ENCODE measurements at regions not wholly inside any gene's neighbourhood (a gene's known extent, or its start where the extent isn't known, plus 50 kb on each side); places are given as distances from the start of the nearest gene placed in this dataset.

- in situ Hi-C loops (cut with HindIII; ENCODE audit: low pct_unique_long_range_greater_than_20kb, low sequenced_read_pairs) = no loop called here
- no TSS peak for BruUV-seq (replicated peaks)
- H3K4me3 ChIP-seq (ENCODE audit: low read depth in 2 of 2, low read length in 2 of 2) = no peak overlapping the region
- TF ChIP-seq CTCF (IDR thresholded peaks at IDR 0.05) = no peak
- no peak for TF ChIP-seq SIN3A (IDR thresholded peaks at IDR 0.05; ENCODE audit: borderline replicate concordance, insufficient read depth, low read depth, low read length)
- TF ChIP-seq POLR2AphosphoS5 (IDR thresholded peaks at IDR 0.05; ENCODE audit: low read depth, low read length) = no peak
- no peak for TF ChIP-seq REST (IDR thresholded peaks at IDR 0.05; ENCODE audit: insufficient read depth in 1 of 2, low read depth in 2 of 2, low read length in 1 of 2)
- no peak for TF ChIP-seq TCF7L2 (IDR thresholded peaks at IDR 0.05; ENCODE audit: low read depth, low read length)
- no peaks in the 10 kb centered on the region for H3K36me3 ChIP-seq (ENCODE audit: control insufficient read depth, insufficient read depth, low read length)
- H3K27me3 ChIP-seq (ENCODE audit: control insufficient read depth, insufficient read depth, low read length) = no peaks in the 10 kb centered on the region
- ATAC-seq = no peak
- CTCF ChIA-PET = no interaction called here
- DNase-seq (ENCODE audit: low read depth, low spot score) = no peak
- no peaks in the 10 kb centered on the region for H3K9me3 ChIP-seq (ENCODE audit: control insufficient read depth, insufficient read depth, low read depth, low read length)
- H3K4me1 ChIP-seq (ENCODE audit: control insufficient read depth, insufficient read depth, low read length) = no peaks in the 10 kb centered on the region
- intact Hi-C loops (cut with micrococcal nuclease; ENCODE audit: unreplicated experiment) = no loop called here
- POLR2A ChIA-PET = interaction anchor here (0.6 kb wide), 1 partner anchor 188 kb away, joined by 3 read pairs; no protein-coding TSS in a partner anchor
- H3K27ac ChIP-seq (ENCODE audit: low read length) = no peak overlapping the region
These were observed 705.5 kb upstream of the PCDH9 start for GRCh38 chr13:67935626-67936025.

- in situ Hi-C loops (cut with HindIII; ENCODE audit: low pct_unique_long_range_greater_than_20kb, low sequenced_read_pairs) = no loop called here
These were observed 704.6 kb upstream of the PCDH9 start for GRCh38 chr13:67934617-67935330.

More at GRCh38 chr13:67934617-67935330, 704.6 kb upstream of the PCDH9 start:
- Histone ChIP-seq H3K4me1 (ENCODE audit: control insufficient read depth, insufficient read depth, low read length) (no peaks in the 10 kb centered on the region), H3K27me3 (ENCODE audit: control insufficient read depth, insufficient read depth, low read length) (no peaks in the 10 kb centered on the region), H3K27ac (ENCODE audit: low read length) (no peak overlapping the region), H3K4me3 (ENCODE audit: low read depth in 2 of 2, low read length in 2 of 2) (no peak overlapping the region), H3K36me3 (ENCODE audit: control insufficient read depth, insufficient read depth, low read length) (no peaks in the 10 kb centered on the region), H3K9me3 (ENCODE audit: control insufficient read depth, insufficient read depth, low read depth, low read length) (no peaks in the 10 kb centered on the region)
- no peak for DNase-seq (ENCODE audit: low read depth, low spot score)
- ChIA-PET POLR2A (no interaction called here), CTCF (no interaction called here)
- no peak for ATAC-seq
- TF ChIP-seq CTCF (IDR thresholded peaks at IDR 0.05) (no peak), SIN3A (IDR thresholded peaks at IDR 0.05; ENCODE audit: borderline replicate concordance, insufficient read depth, low read depth, low read length) (no peak), REST (IDR thresholded peaks at IDR 0.05; ENCODE audit: insufficient read depth in 1 of 2, low read depth in 2 of 2, low read length in 1 of 2) (no peak), TCF7L2 (IDR thresholded peaks at IDR 0.05; ENCODE audit: low read depth, low read length) (no peak), POLR2AphosphoS5 (IDR thresholded peaks at IDR 0.05; ENCODE audit: low read depth, low read length) (no peak)
- intact Hi-C loops (cut with micrococcal nuclease; ENCODE audit: unreplicated experiment) = no loop called here
- BruUV-seq (replicated peaks) = no TSS peak
